Stimulated activated CD4-positive, alpha-beta T cell treated with anti-CD3 and anti-CD28 coated beads, Interleukin-15, amount 100 ng/mL, for 1 hour (primary cell): ENCODE measurements at regions not wholly inside any gene's neighbourhood (a gene's known extent, or its start where the extent isn't known, plus 50 kb on each side); places are given as distances from the start of the nearest gene placed in this dataset.
"Not testable (repeated sequence)": the region's sequence is repeated elsewhere in the genome, so short reads cannot be mapped to it uniquely, and the experiment has no call there.

Experiments used
- DNase-seq, 2 donors: peaks; one replicate each; pipeline ENCODE4 v3.0.0-alpha.2; 2020; ENCODE audit warnings: low read depth in 1 of 2, low spot score in 1 of 2

DNA sequence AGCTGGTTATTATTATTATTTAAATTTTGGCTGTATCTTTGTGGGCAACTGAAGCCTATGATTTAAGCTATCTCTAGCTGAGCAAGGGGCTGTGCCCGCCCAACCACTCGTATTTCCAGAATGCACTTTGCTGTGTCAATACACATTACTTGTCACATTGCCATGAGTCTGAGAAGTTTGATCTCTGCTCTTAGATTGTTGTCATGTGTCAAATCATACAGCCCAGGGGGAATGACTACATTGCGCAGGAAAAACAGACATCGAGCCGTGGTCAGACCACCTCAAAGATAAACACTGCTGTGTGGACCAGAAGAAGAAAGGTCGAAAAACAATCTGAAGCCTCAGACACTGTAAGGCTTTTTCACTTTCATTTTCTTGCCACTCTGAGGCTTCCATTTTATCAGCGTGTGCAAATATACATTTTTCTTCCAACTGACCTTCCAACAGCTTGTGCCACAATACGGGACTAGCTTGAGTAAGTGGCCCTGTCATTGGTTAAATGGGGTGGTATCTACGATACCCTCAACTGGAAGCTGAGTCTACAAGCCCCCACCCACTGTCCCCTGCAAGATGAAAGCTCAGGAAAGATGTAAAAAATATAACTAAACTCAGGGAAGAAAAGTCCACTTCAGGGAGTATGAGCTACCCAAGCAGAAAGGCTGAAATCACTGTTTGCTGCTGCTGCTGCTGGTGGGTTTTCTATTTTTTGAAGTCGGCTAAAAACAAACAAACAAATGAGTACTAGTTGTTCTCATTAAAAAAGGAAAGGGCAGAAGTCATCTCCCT, 603.0 kb downstream of the BNC2 start:
- DNase-seq = no peak

DNA sequence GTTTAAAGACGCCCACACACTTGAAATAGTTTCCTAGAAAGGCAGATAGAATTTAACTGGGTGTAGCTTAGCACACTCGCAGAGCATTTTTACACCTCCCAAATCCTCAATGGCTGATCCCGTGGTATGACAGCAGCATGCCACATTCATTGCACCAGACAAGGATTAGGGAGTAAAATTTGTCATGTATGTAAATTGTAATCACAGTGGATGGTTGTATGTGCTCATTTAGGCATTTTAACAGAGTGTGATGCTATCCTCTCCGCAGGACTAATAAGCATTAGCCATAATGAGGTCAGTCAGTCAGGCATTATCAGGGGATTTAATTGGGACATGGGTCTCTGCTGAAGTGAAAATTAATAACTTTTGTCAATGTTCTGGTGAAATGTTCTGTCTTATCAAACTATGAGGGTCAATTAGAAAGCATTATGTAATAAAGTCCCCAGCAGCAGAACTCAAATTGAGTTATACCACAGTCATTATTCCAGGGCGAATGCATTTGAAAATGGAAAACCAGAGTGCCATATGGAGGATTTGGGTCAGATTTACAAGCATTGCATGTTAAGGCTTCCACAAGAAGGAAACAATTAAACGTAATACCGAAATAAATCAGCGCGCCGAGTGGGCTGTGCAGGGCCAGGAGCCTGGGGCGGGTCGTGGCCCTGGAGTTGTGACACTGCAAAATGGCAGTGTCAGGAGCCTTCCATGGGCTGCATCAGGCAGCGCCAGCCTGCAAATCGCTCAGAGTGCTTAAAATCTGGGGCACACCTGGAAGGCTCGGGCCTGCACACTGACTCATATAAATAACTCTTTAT, 602.2 kb downstream of the BNC2 start:
- no peak for DNase-seq

DNA sequence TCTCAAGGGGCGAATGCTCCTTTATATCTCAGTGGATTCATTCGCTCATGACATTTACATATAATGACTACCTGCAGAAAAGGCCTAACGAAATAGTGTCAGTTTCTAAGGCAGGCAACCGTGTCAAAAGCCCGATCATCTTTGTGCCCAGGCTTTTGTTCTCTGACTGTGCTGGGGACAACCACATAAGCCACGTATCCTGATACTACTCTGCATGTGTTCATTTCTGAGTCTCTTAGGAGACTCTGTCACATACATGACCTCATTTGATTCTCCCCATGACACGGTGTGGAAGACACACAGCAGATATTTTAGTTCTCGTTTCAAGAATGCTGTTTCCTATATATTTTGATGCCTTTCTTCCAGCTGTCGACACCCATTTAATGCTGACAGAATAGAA, 598.5 kb downstream of the BNC2 start:
- DNase-seq = no peak

GRCh38 chr9:16272776-16273175, 597.7 kb downstream of the BNC2 start:
- no peak for DNase-seq

GRCh38 chr9:16275795-16276624, 594.5 kb downstream of the BNC2 start:
- no peak for DNase-seq

- DNase-seq = no peak
Observed at GRCh38 chr9:16276866-16277265, 593.6 kb downstream of the BNC2 start.

- DNase-seq = no peak
Observed at GRCh38 chr9:16277471-16277960, 593.0 kb downstream of the BNC2 start.

DNA sequence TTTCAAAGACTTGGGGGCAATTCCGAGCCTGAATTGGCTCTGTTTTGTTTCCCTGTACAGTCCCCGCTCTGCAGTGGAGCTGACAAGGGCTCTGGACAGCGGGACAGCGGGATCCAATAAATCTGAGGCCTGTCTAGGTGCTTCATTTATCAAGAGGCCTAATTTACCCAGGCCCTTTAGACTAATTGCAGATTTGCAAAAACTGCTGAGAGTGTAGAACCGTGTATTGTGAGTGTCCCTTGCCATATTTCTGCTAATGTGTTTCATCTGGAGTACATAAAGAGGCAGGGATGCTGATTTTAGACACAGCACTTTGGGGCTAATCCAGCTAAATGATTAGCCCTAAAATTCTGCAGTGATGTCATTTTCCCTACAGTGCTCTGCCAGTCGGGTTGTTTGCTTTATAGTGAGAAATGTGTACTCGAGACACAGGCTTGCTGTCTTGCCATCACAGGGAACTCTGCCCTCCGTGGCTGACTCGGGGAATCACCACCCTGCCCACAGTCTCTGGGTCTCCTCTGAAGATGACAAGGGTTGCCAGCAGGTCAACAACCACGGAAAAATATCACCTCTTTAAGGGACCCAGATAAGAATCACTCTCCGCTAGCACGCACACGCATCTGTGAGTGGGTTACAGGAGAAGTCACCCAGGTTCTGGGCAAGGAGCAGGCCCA, 592.0 kb downstream of the BNC2 start:
- no peak for DNase-seq

GRCh38 chr9:16281707-16282106, 588.8 kb downstream of the BNC2 start:
- DNase-seq = no peak

DNA sequence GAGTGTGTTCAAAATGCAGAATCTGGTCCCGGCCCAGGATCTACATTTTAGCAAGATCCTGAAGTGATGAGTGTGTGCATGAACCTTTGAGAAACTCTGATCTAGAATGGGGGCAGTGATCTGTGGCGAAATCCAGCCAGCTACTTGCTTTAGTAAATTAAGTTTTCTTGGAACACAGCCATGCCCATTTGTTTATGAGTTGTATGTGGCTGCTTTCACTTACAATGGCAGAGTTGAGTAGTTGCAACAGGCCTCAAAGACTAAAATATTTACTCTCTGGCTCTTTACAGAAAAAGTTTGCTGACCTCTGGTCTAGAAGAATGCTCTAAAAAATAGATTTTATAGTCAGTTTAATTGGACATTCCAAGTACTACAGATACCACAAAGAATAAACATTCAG, 588.3 kb downstream of the BNC2 start:
- DNase-seq = no peak

GRCh38 chr9:16282718-16283117, 587.8 kb downstream of the BNC2 start:
- no peak for DNase-seq

GRCh38 chr9:16286160-16286559, 584.3 kb downstream of the BNC2 start:
- DNase-seq = no peak

DNA sequence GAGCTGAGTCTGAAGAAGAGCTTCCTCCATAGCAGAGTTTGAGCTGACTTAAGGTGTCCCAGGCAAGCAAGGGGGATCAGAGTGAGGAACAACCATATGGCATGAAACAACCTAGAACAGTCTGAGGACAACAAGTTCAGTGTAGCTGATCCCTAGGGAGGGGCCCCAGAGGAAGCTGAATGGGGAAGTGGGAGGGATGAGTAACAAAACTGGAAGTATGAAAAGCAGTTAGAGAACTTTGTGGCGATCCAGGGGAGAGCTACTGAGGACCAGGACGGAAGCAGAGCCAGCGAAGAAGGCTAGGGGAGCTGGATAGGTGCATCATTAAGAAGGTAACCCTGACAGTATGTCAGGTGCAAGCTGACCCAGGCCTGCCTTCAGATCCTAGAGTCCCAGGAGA, 580.8 kb downstream of the BNC2 start:
- no peak for DNase-seq

GRCh38 chr9:16290169-16290568, 580.3 kb downstream of the BNC2 start:
- no peak for DNase-seq

DNA sequence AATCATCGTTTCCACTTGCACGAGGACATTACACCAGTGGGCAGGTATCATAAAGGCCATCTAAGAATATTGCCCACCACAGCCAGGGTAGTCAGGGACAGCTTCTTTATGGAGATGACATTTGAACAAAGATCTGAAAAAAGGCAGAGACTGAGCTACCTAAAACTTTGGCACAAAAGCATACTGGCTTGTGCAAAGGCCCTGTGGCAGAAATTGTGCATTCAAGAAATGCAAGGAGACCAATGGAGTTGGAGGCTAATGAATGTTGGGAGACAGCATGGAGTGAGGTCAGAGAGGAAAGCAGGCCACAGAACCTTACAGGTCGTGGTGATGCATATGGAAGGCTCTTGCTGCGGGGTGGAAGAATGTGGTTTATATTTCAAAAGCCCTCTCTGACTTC, 578.5 kb downstream of the BNC2 start:
- no peak for DNase-seq

- DNase-seq = no peak
Observed at GRCh38 chr9:16293610-16294009, 576.9 kb downstream of the BNC2 start.

DNA sequence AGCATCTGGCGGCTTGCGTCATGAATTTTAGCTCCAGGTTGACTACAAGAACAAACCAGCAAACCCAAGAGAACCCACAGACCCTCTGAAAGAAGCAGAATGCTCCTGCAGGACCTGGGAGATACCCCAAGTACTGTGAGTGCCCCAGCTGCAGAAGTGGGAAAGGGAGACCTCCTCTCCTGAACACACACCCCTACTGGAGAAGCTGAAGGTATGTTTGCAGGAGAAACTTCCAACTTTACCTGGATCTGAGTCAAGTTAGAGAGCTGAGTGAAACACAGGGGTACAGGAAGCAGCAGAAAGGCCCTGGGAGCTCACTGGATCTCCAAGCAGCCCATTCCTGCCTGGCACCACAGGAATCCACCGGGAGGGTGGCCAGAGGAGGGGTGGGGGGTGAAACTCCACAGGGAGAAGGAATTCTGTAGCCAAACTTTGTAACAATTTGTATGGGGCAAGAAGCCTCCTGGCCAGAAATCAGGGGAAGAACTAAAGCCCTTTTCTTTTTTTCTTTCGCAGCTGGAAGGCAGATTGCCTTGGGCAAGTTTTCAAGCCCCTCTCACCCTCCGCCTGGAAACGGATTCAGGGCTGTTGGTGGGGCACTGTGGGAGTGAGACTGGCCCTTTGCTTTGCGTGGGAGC, 576.2 kb downstream of the BNC2 start:
- DNase-seq = no peak

- DNase-seq = not testable (repeated sequence)
Observed at GRCh38 chr9:16294940-16295339, 575.5 kb downstream of the BNC2 start.

GRCh38 chr9:16299368-16299767, 571.1 kb downstream of the BNC2 start:
- not testable (repeated sequence) for DNase-seq

GRCh38 chr9:16303506-16303905, 567.0 kb downstream of the BNC2 start:
- no peak for DNase-seq
